ENCODE measurements at regions not wholly inside any gene's neighbourhood (a gene's known extent, or its start where the extent isn't known, plus 50 kb on each side); places are given as distances from the start of the nearest gene placed in this dataset.

DNA sequence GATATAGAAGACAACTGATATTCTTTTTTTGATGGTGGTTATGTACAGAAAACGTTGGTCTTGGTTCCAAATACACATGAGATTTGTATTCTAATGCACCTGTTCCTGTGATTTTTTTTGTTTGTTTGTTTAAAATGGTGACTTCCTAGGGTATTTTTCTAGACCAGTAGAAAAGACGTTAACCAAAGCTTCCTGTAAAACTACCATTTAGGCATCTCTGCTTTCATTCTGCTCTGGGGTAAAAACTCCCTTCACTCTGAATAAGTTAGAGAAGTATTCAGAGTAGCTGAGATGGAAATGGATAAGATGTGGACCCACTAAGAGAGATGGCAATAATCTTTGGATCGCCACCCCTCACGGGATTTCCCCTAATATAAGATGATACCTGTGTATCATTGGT is 343.2 kb upstream of the KLF3 start:
- Histone ChIP-seq H3K4me3 (ENCODE audit: low read depth, low read length) (no peak overlapping the region), H3K4me1 (ENCODE audit: control insufficient read depth in 1 of 2, insufficient read depth in 2 of 2, low read length in 2 of 2) (peaks cover 0 to 4% of the 10 kb centered on the region in 2 experiments), H3K36me3 (ENCODE audit: control insufficient read depth in 1 of 2, insufficient read depth in 2 of 2, low read length in 2 of 2) (no peaks in the 10 kb centered on the region), H2AK5ac (ENCODE audit: low read length) (no peak overlapping the region), H3K14ac (ENCODE audit: low read length) (no peak overlapping the region), H4K8ac (ENCODE audit: low read depth, low read length) (no peak overlapping the region), H3K23ac (ENCODE audit: low read length) (no peak overlapping the region), H3K27me3 (ENCODE audit: insufficient read depth, low read length) (no peaks in the 10 kb centered on the region), H2AFZ (ENCODE audit: insufficient read depth, low read length, poor library complexity) (no peak overlapping the region), H2BK12ac (ENCODE audit: low read length) (no peak overlapping the region), H3K9ac (ENCODE audit: low read length) (no peak overlapping the region), H3K79me2 (ENCODE audit: control insufficient read depth, insufficient read depth, low read length, poor library complexity) (no peaks in the 10 kb centered on the region), H4K91ac (ENCODE audit: low read depth, low read length) (no peak overlapping the region), H2BK5ac (ENCODE audit: low read depth, low read length, poor library complexity) (no peak overlapping the region), H3K4me2 (ENCODE audit: low read length) (no peak overlapping the region), H3K4ac (ENCODE audit: low read depth, low read length) (no peak overlapping the region), H4K12ac (ENCODE audit: low read depth, low read length) (no peak overlapping the region), H3K18ac (ENCODE audit: low read length) (no peak overlapping the region), H2BK120ac (ENCODE audit: insufficient read depth, low read length, poor library complexity) (no peak overlapping the region), H3K79me1 (ENCODE audit: low read length) (peaks cover 6% of the 10 kb centered on the region), H3K9me3 (ENCODE audit: insufficient read depth, low read depth, low read length) (peaks cover 3% of the 10 kb centered on the region), H3K27ac (ENCODE audit: low read depth, low read length) (no peak overlapping the region)
- WGBS (ENCODE audit: extremely low coverage, insufficient coverage, insufficient read length) = no CpG with 5 or more reads among the region's 4 CpGs
- DNase-seq = no peak

GRCh38 chr4:38322714-38323113 is 341.3 kb upstream of the KLF3 start:
- no peak overlapping the region for H3K4ac ChIP-seq (ENCODE audit: low read depth, low read length)
- WGBS (ENCODE audit: extremely low coverage, insufficient coverage, insufficient read length) = no CpG with 5 or more reads among the region's 4 CpGs
- no peak overlapping the region for H4K12ac ChIP-seq (ENCODE audit: low read depth, low read length)
- H3K9me3 ChIP-seq (ENCODE audit: insufficient read depth, low read depth, low read length) = peaks cover 3% of the 10 kb centered on the region
- H3K79me1 ChIP-seq (ENCODE audit: low read length) = peaks cover 4% of the 10 kb centered on the region
- no peak overlapping the region for H2AK5ac ChIP-seq (ENCODE audit: low read length)
- H2BK12ac ChIP-seq (ENCODE audit: low read length) = no peak overlapping the region
- H2AFZ ChIP-seq (ENCODE audit: insufficient read depth, low read length, poor library complexity) = no peak overlapping the region
- H4K8ac ChIP-seq (ENCODE audit: low read depth, low read length) = no peak overlapping the region
- H3K36me3 ChIP-seq (ENCODE audit: control insufficient read depth in 1 of 2, insufficient read depth in 2 of 2, low read length in 2 of 2) = no peaks in the 10 kb centered on the region
- no peak overlapping the region for H2BK120ac ChIP-seq (ENCODE audit: insufficient read depth, low read length, poor library complexity)
- H3K18ac ChIP-seq (ENCODE audit: low read length) = no peak overlapping the region
- H3K4me3 ChIP-seq (ENCODE audit: low read depth, low read length) = no peak overlapping the region
- H3K27me3 ChIP-seq (ENCODE audit: insufficient read depth, low read length) = no peaks in the 10 kb centered on the region
- no peak overlapping the region for H4K91ac ChIP-seq (ENCODE audit: low read depth, low read length)
- no peak overlapping the region for H3K27ac ChIP-seq (ENCODE audit: low read depth, low read length)
- no peak overlapping the region for H3K14ac ChIP-seq (ENCODE audit: low read length)
- H3K79me2 ChIP-seq (ENCODE audit: control insufficient read depth, insufficient read depth, low read length, poor library complexity) = peaks cover 2% of the 10 kb centered on the region
- H3K4me2 ChIP-seq (ENCODE audit: low read length) = no peak overlapping the region
- DNase-seq = no peak
- H3K9ac ChIP-seq (ENCODE audit: low read length) = no peak overlapping the region
- no peak overlapping the region for H2BK5ac ChIP-seq (ENCODE audit: low read depth, low read length, poor library complexity)
- H3K23ac ChIP-seq (ENCODE audit: low read length) = no peak overlapping the region
- peaks cover 0 to 4% of the 10 kb centered on the region in 2 experiments for H3K4me1 ChIP-seq (ENCODE audit: control insufficient read depth in 1 of 2, insufficient read depth in 2 of 2, low read length in 2 of 2)

GRCh38 chr4:38323141-38323641 is 340.8 kb upstream of the KLF3 start:
- peaks cover 4 to 8% of the 10 kb centered on the region in 2 experiments for H3K4me1 ChIP-seq (ENCODE audit: control insufficient read depth in 1 of 2, insufficient read depth in 2 of 2, low read length in 2 of 2)
- H2AFZ ChIP-seq (ENCODE audit: insufficient read depth, low read length, poor library complexity) = no peak overlapping the region
- no peak overlapping the region for H2BK12ac ChIP-seq (ENCODE audit: low read length)
- no peak overlapping the region for H3K4ac ChIP-seq (ENCODE audit: low read depth, low read length)
- H3K9ac ChIP-seq (ENCODE audit: low read length) = no peak overlapping the region
- H3K4me2 ChIP-seq (ENCODE audit: low read length) = no peak overlapping the region
- H4K8ac ChIP-seq (ENCODE audit: low read depth, low read length) = no peak overlapping the region
- H3K4me3 ChIP-seq (ENCODE audit: low read depth, low read length) = no peak overlapping the region
- DNase-seq = no peak
- peaks cover 4% of the 10 kb centered on the region for H3K79me1 ChIP-seq (ENCODE audit: low read length)
- no peak overlapping the region for H3K14ac ChIP-seq (ENCODE audit: low read length)
- H2AK5ac ChIP-seq (ENCODE audit: low read length) = no peak overlapping the region
- no peaks in the 10 kb centered on the region for H3K36me3 ChIP-seq (ENCODE audit: control insufficient read depth in 1 of 2, insufficient read depth in 2 of 2, low read length in 2 of 2)
- H3K9me3 ChIP-seq (ENCODE audit: insufficient read depth, low read depth, low read length) = peaks cover 3% of the 10 kb centered on the region
- no peak overlapping the region for H3K18ac ChIP-seq (ENCODE audit: low read length)
- no CpG with 5 or more reads among the region's 4 CpGs for WGBS (ENCODE audit: extremely low coverage, insufficient coverage, insufficient read length)
- no peak overlapping the region for H4K12ac ChIP-seq (ENCODE audit: low read depth, low read length)
- H3K27ac ChIP-seq (ENCODE audit: low read depth, low read length) = no peak overlapping the region
- H3K79me2 ChIP-seq (ENCODE audit: control insufficient read depth, insufficient read depth, low read length, poor library complexity) = peaks cover 2% of the 10 kb centered on the region
- no peak overlapping the region for H4K91ac ChIP-seq (ENCODE audit: low read depth, low read length)
- H3K23ac ChIP-seq (ENCODE audit: low read length) = no peak overlapping the region
- no peaks in the 10 kb centered on the region for H3K27me3 ChIP-seq (ENCODE audit: insufficient read depth, low read length)
- H2BK120ac ChIP-seq (ENCODE audit: insufficient read depth, low read length, poor library complexity) = no peak overlapping the region
- H2BK5ac ChIP-seq (ENCODE audit: low read depth, low read length, poor library complexity) = no peak overlapping the region

- Histone ChIP-seq H3K4me2 (ENCODE audit: low read length) (no peak overlapping the region), H3K27ac (ENCODE audit: low read depth, low read length) (no peak overlapping the region), H3K14ac (ENCODE audit: low read length) (no peak overlapping the region), H4K91ac (ENCODE audit: low read depth, low read length) (no peak overlapping the region), H3K9ac (ENCODE audit: low read length) (no peak overlapping the region), H3K36me3 (ENCODE audit: control insufficient read depth in 1 of 2, insufficient read depth in 2 of 2, low read length in 2 of 2) (no peaks in the 10 kb centered on the region), H3K79me2 (ENCODE audit: control insufficient read depth, insufficient read depth, low read length, poor library complexity) (peaks cover 2% of the 10 kb centered on the region), H3K9me3 (ENCODE audit: insufficient read depth, low read depth, low read length) (peaks cover 3% of the 10 kb centered on the region), H2AK5ac (ENCODE audit: low read length) (no peak overlapping the region), H2BK120ac (ENCODE audit: insufficient read depth, low read length, poor library complexity) (no peak overlapping the region), H2BK5ac (ENCODE audit: low read depth, low read length, poor library complexity) (no peak overlapping the region), H3K27me3 (ENCODE audit: insufficient read depth, low read length) (no peaks in the 10 kb centered on the region), H2BK12ac (ENCODE audit: low read length) (no peak overlapping the region), H3K18ac (ENCODE audit: low read length) (no peak overlapping the region), H2AFZ (ENCODE audit: insufficient read depth, low read length, poor library complexity) (no peak overlapping the region), H3K4me1 (ENCODE audit: control insufficient read depth in 1 of 2, insufficient read depth in 2 of 2, low read length in 2 of 2) (peaks cover 5 to 10% of the 10 kb centered on the region in 2 experiments), H4K8ac (ENCODE audit: low read depth, low read length) (no peak overlapping the region), H3K23ac (ENCODE audit: low read length) (no peak overlapping the region), H3K4me3 (ENCODE audit: low read depth, low read length) (no peak overlapping the region), H3K79me1 (ENCODE audit: low read length) (peaks cover 3% of the 10 kb centered on the region), H4K12ac (ENCODE audit: low read depth, low read length) (no peak overlapping the region), H3K4ac (ENCODE audit: low read depth, low read length) (no peak overlapping the region)
- WGBS (ENCODE audit: extremely low coverage, insufficient coverage, insufficient read length) = no CpG with 5 or more reads among the region's 31 CpGs
- no peak for DNase-seq
Observed at GRCh38 chr4:38324861-38325628, 339.0 kb upstream of the KLF3 start.
